Activated B cell treated with CpG ODN at 0.5 μM for 24 hours (primary cell): ENCODE measurements at regions not wholly inside any gene's neighbourhood (a gene's known extent, or its start where the extent isn't known, plus 50 kb on each side); places are given as distances from the start of the nearest gene placed in this dataset.

ENCODE experiments used
- ATAC-seq: fragments of 200-7000 bp; cut with Tn5 transposase; one replicate; pipeline ENCODE4 v1.10.0; 2021; ENCODE audit warnings: low read depth, mild to moderate bottlenecking, moderate library complexity
- CTCF ChIA-PET: fragments of 350-600 bp; sonication (Branson Sonifier 250); formaldehyde crosslinking; loops from one replicate; lab custom pipeline; 2021; ENCODE audit warnings: antibody characterized with exemption; lab: Charles Lee
- POLR2A ChIA-PET: fragments of 350-600 bp; sonication (Branson Sonifier 250); formaldehyde crosslinking; loops from one replicate; lab custom pipeline; 2021; ENCODE audit warnings: antibody characterized with exemption; lab: Charles Lee
- DNase-seq: peaks from one replicate; pipeline ENCODE4 v3.0.0; 2022
- H3K27ac Mint-ChIP-seq: one replicate; pipeline ENCODE4 v1.8.0; 2020; ENCODE audit warnings: mixed read lengths
- H3K27me3 Mint-ChIP-seq: one replicate; pipeline ENCODE4 v1.8.0; 2021; ENCODE audit warnings: mixed read lengths
- H3K36me3 Mint-ChIP-seq: one replicate; pipeline ENCODE4 v1.8.0; 2021; ENCODE audit warnings: low read depth, mixed read lengths
- H3K4me1 Mint-ChIP-seq: one replicate; pipeline ENCODE4 v1.8.0; 2021; ENCODE audit warnings: mixed read lengths
- H3K4me3 Mint-ChIP-seq: one replicate; pipeline ENCODE4 v1.8.0; 2020; ENCODE audit warnings: mild to moderate bottlenecking, mixed read lengths
- H3K9me3 Mint-ChIP-seq: one replicate; pipeline ENCODE4 v1.8.0; 2020; ENCODE audit warnings: mixed read lengths
- CTCF ChIP-seq: fragments of 200-600 bp; IDR thresholded peaks from one replicate; pipeline ENCODE4 v1.8.0; 2022; ENCODE audit warnings: antibody characterized with exemption, mild to moderate bottlenecking
- intact Hi-C: fragments of 100-400 bp; cut with micrococcal nuclease; formaldehyde crosslinking; loops from one replicate; pipeline ENCODE4 v1.15.1; 2024

- no peak overlapping the region for H3K27ac Mint-ChIP-seq
- H3K4me3 Mint-ChIP-seq, result no peak overlapping the region
- ChIA-PET POLR2A (no interaction called here), CTCF (no interaction called here)
- H3K9me3 Mint-ChIP-seq, result no peaks in the 10 kb centered on the region
- TF ChIP-seq CTCF, result no peak
- intact Hi-C loops, result no loop called here
- peaks cover 13% of the 10 kb centered on the region for H3K27me3 Mint-ChIP-seq
- peaks cover 9% of the 10 kb centered on the region for H3K4me1 Mint-ChIP-seq
- H3K36me3 Mint-ChIP-seq, result no peaks in the 10 kb centered on the region
- no peak for DNase-seq
- no peak for ATAC-seq
Measured at GRCh38 chr10:30215141-30215540, 133.9 kb downstream of the MTPAP start.

DNA sequence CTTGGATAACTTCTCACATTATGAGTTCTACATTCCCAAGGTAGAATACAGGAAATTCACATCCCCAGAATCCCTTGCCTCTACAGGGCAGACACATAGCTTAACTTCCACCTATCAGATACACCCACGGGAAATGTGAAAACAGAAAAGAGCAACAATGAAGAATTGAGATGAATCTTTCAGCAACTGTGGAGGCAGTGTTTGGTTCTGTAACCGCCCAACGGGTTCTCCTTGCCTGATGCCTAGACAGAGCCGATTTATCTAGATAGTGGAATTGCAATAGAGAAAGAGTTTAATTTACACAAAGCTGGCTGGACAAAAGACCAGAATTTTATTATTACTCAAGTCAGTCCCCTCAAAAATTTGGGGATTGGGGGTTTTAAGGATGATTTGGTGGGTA is 138.8 kb downstream of the MTPAP start:
- ATAC-seq (no peak), DNase-seq (no peak)
- POLR2A ChIA-PET, result no interaction called here
- H3K9me3 Mint-ChIP-seq, result no peaks in the 10 kb centered on the region
- CTCF ChIA-PET, result no interaction called here
- TF ChIP-seq CTCF, result no peak
- intact Hi-C loops, result no loop called here
- no peak overlapping the region for H3K4me3 Mint-ChIP-seq
- no peaks in the 10 kb centered on the region for H3K36me3 Mint-ChIP-seq
- H3K27me3 Mint-ChIP-seq, result peaks cover 9% of the 10 kb centered on the region
- H3K27ac Mint-ChIP-seq, result no peak overlapping the region
- H3K4me1 Mint-ChIP-seq, result no peaks in the 10 kb centered on the region

GRCh38 chr10:30208330-30208729 is 140.7 kb downstream of the MTPAP start:
- ChIA-PET CTCF (no interaction called here), POLR2A (no interaction called here)
- H3K4me3 Mint-ChIP-seq, result no peak overlapping the region
- H3K27me3 Mint-ChIP-seq, result no peaks in the 10 kb centered on the region
- H3K27ac Mint-ChIP-seq, result no peak overlapping the region
- ATAC-seq (no peak), DNase-seq (no peak)
- no peaks in the 10 kb centered on the region for H3K4me1 Mint-ChIP-seq
- no peaks in the 10 kb centered on the region for H3K9me3 Mint-ChIP-seq
- intact Hi-C loops, result no loop called here
- no peak for TF ChIP-seq CTCF
- H3K36me3 Mint-ChIP-seq, result no peaks in the 10 kb centered on the region

- ChIA-PET POLR2A (no interaction called here), CTCF (no interaction called here)
- Mint-ChIP-seq H3K36me3 (no peaks in the 10 kb centered on the region), H3K27ac (no peak overlapping the region), H3K9me3 (no peaks in the 10 kb centered on the region), H3K4me3 (no peak overlapping the region), H3K4me1 (no peaks in the 10 kb centered on the region), H3K27me3 (no peaks in the 10 kb centered on the region)
- no peak for TF ChIP-seq CTCF
- DNase-seq, result no peak
- no peak for ATAC-seq
- intact Hi-C loops, result no loop called here
Measured at GRCh38 chr10:30207485-30208052, 141.5 kb downstream of the MTPAP start.

DNA sequence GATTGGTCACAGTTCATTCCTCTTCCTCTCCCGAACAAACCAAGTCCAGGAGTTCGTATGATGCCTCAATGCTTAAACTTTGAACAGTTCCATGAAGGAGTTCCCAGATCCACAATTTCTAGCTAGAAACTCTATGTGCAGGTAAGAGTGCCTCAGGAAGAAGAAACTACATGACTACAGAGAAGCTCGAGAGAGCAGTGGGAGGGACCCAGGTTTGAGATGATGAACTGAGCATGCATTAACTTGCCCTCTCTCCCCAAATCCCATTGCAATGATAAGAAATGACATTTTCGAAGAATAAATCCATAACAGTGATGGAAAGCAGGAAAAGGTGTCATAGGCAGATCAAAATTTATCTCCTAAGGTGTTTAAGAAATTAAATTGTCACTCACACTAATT is 140.6 kb upstream of the JCAD start:
- no peak for DNase-seq
- H3K36me3 Mint-ChIP-seq, result no peaks in the 10 kb centered on the region
- no peaks in the 10 kb centered on the region for H3K4me1 Mint-ChIP-seq
- peaks cover 9% of the 10 kb centered on the region for H3K27me3 Mint-ChIP-seq
- no peak for ATAC-seq
- ChIA-PET POLR2A (no interaction called here), CTCF (no interaction called here)
- intact Hi-C loops, result no loop called here
- no peak overlapping the region for H3K27ac Mint-ChIP-seq
- no peak for TF ChIP-seq CTCF
- no peaks in the 10 kb centered on the region for H3K9me3 Mint-ChIP-seq
- no peak overlapping the region for H3K4me3 Mint-ChIP-seq
